ENCODE measurements at regions not wholly inside any gene's neighbourhood (a gene's known extent, or its start where the extent isn't known, plus 50 kb on each side); places are given as distances from the start of the nearest gene placed in this dataset.

- H3K27ac ChIP-seq (ENCODE audit: low read length, poor library complexity, severe bottlenecking), result no peak overlapping the region
- H3K4ac ChIP-seq (ENCODE audit: low read depth in 1 of 2, low read length in 2 of 2), result no peak overlapping the region
- no peak overlapping the region for H2BK12ac ChIP-seq (ENCODE audit: low read length in 2 of 2)
- H2AFZ ChIP-seq (ENCODE audit: low read depth, low read length), result no peak overlapping the region
- H3K79me1 ChIP-seq (replicated peaks; ENCODE audit: low read length, poor library complexity, severe bottlenecking), result no peaks in the 10 kb centered on the region
- no peak overlapping the region for H3K14ac ChIP-seq (ENCODE audit: low read length in 2 of 2)
- no peaks in the 10 kb centered on the region for H3K9me3 ChIP-seq (ENCODE audit: control insufficient read depth, low read length)
- no peak overlapping the region for H3K4me2 ChIP-seq (ENCODE audit: low read length, poor library complexity, severe bottlenecking)
- no peak overlapping the region for H3K4me3 ChIP-seq (ENCODE audit: insufficient read depth in 1 of 2, low read depth in 1 of 2, low read length in 2 of 2)
- H3K4me1 ChIP-seq (ENCODE audit: control insufficient read depth, insufficient read depth, low read depth, low read length), result no peaks in the 10 kb centered on the region
- H2BK120ac ChIP-seq (ENCODE audit: low read depth, low read length), result no peak overlapping the region
- H3K23ac ChIP-seq (ENCODE audit: low read length in 2 of 2), result no peak overlapping the region
- no peak overlapping the region for H3K9ac ChIP-seq (ENCODE audit: low read length)
- no peak overlapping the region for H4K91ac ChIP-seq (ENCODE audit: low read length)
- H2BK15ac ChIP-seq (ENCODE audit: low read depth, poor library complexity, severe bottlenecking), result no peak overlapping the region
- 80% methylated on average over 1 of the region's 3 CpGs for WGBS
- no peak overlapping the region for H4K8ac ChIP-seq (ENCODE audit: low read length)
- no peaks in the 10 kb centered on the region for H3K27me3 ChIP-seq (ENCODE audit: control insufficient read depth in 1 of 2, insufficient read depth in 1 of 2, low read length in 2 of 2)
- H3K36me3 ChIP-seq (ENCODE audit: control insufficient read depth in 1 of 2, insufficient read depth in 2 of 2, low read depth in 1 of 2, low read length in 2 of 2), result no peaks in the 10 kb centered on the region
- no peak overlapping the region for H2AK5ac ChIP-seq (ENCODE audit: low read length, severe bottlenecking)
- H2BK5ac ChIP-seq (ENCODE audit: low read depth, low read length, poor library complexity, severe bottlenecking), result no peak overlapping the region
- no peak for DNase-seq
- H3K18ac ChIP-seq (ENCODE audit: low read depth in 1 of 2, low read length in 2 of 2), result no peak overlapping the region
These were observed 817.9 kb upstream of the ADGRL2 start for GRCh38 chr1:80982831-80983230.

- 100% methylated on average over 2 of the region's 3 CpGs for WGBS
- Histone ChIP-seq H3K14ac (ENCODE audit: low read length in 2 of 2) (no peak overlapping the region), H3K23ac (ENCODE audit: low read length in 2 of 2) (no peak overlapping the region), H3K18ac (ENCODE audit: low read depth in 1 of 2, low read length in 2 of 2) (no peak overlapping the region), H2BK120ac (ENCODE audit: low read depth, low read length) (no peak overlapping the region), H3K79me1 (replicated peaks; ENCODE audit: low read length, poor library complexity, severe bottlenecking) (no peaks in the 10 kb centered on the region), H3K9me3 (ENCODE audit: control insufficient read depth, low read length) (no peaks in the 10 kb centered on the region), H2BK12ac (ENCODE audit: low read length in 2 of 2) (no peak overlapping the region), H3K27ac (ENCODE audit: low read length, poor library complexity, severe bottlenecking) (no peak overlapping the region), H3K4me2 (ENCODE audit: low read length, poor library complexity, severe bottlenecking) (no peak overlapping the region), H3K27me3 (ENCODE audit: control insufficient read depth in 1 of 2, insufficient read depth in 1 of 2, low read length in 2 of 2) (no peaks in the 10 kb centered on the region), H3K9ac (ENCODE audit: low read length) (no peak overlapping the region), H2BK5ac (ENCODE audit: low read depth, low read length, poor library complexity, severe bottlenecking) (no peak overlapping the region), H3K36me3 (ENCODE audit: control insufficient read depth in 1 of 2, insufficient read depth in 2 of 2, low read depth in 1 of 2, low read length in 2 of 2) (no peaks in the 10 kb centered on the region), H4K91ac (ENCODE audit: low read length) (no peak overlapping the region), H2AFZ (ENCODE audit: low read depth, low read length) (no peak overlapping the region), H4K8ac (ENCODE audit: low read length) (no peak overlapping the region), H3K4me3 (ENCODE audit: insufficient read depth in 1 of 2, low read depth in 1 of 2, low read length in 2 of 2) (no peak overlapping the region), H2AK5ac (ENCODE audit: low read length, severe bottlenecking) (no peak overlapping the region), H2BK15ac (ENCODE audit: low read depth, poor library complexity, severe bottlenecking) (no peak overlapping the region), H3K4me1 (ENCODE audit: control insufficient read depth, insufficient read depth, low read depth, low read length) (no peaks in the 10 kb centered on the region), H3K4ac (ENCODE audit: low read depth in 1 of 2, low read length in 2 of 2) (no peak overlapping the region)
- DNase-seq, result no peak
These were observed 827.6 kb upstream of the ADGRL2 start for GRCh38 chr1:80973101-80973500.

GRCh38 chr1:80966266-80966665, 834.5 kb upstream of the ADGRL2 start:
- Histone ChIP-seq H3K4ac (ENCODE audit: low read depth in 1 of 2, low read length in 2 of 2) (no peak overlapping the region), H3K9me3 (ENCODE audit: control insufficient read depth, low read length) (no peaks in the 10 kb centered on the region), H2BK120ac (ENCODE audit: low read depth, low read length) (no peak overlapping the region), H3K4me3 (ENCODE audit: insufficient read depth in 1 of 2, low read depth in 1 of 2, low read length in 2 of 2) (no peak overlapping the region), H3K18ac (ENCODE audit: low read depth in 1 of 2, low read length in 2 of 2) (no peak overlapping the region), H3K4me2 (ENCODE audit: low read length, poor library complexity, severe bottlenecking) (no peak overlapping the region), H3K27ac (ENCODE audit: low read length, poor library complexity, severe bottlenecking) (no peak overlapping the region), H2BK5ac (ENCODE audit: low read depth, low read length, poor library complexity, severe bottlenecking) (no peak overlapping the region), H2BK15ac (ENCODE audit: low read depth, poor library complexity, severe bottlenecking) (no peak overlapping the region), H3K4me1 (ENCODE audit: control insufficient read depth, insufficient read depth, low read depth, low read length) (peaks cover 6% of the 10 kb centered on the region), H3K9ac (ENCODE audit: low read length) (no peak overlapping the region), H3K23ac (ENCODE audit: low read length in 2 of 2) (no peak overlapping the region), H2AFZ (ENCODE audit: low read depth, low read length) (no peak overlapping the region), H3K27me3 (ENCODE audit: control insufficient read depth in 1 of 2, insufficient read depth in 1 of 2, low read length in 2 of 2) (no peaks in the 10 kb centered on the region), H2BK12ac (ENCODE audit: low read length in 2 of 2) (no peak overlapping the region), H4K8ac (ENCODE audit: low read length) (no peak overlapping the region), H3K36me3 (ENCODE audit: control insufficient read depth in 1 of 2, insufficient read depth in 2 of 2, low read depth in 1 of 2, low read length in 2 of 2) (no peaks in the 10 kb centered on the region), H2AK5ac (ENCODE audit: low read length, severe bottlenecking) (no peak overlapping the region), H4K91ac (ENCODE audit: low read length) (no peak overlapping the region), H3K14ac (ENCODE audit: low read length in 2 of 2) (no peak overlapping the region), H3K79me1 (replicated peaks; ENCODE audit: low read length, poor library complexity, severe bottlenecking) (no peaks in the 10 kb centered on the region)
- DNase-seq, result no peak
- no CpG with 5 or more reads among the region's 1 CpG for WGBS

- H3K36me3 ChIP-seq (ENCODE audit: control insufficient read depth in 1 of 2, insufficient read depth in 2 of 2, low read depth in 1 of 2, low read length in 2 of 2), result no peaks in the 10 kb centered on the region
- H3K4me2 ChIP-seq (ENCODE audit: low read length, poor library complexity, severe bottlenecking), result no peak overlapping the region
- peak overlapping the region; percentile 76 for H3K27ac ChIP-seq (ENCODE audit: low read length, poor library complexity, severe bottlenecking)
- H3K23ac ChIP-seq (ENCODE audit: low read length in 2 of 2), result no peak overlapping the region
- H2BK12ac ChIP-seq (ENCODE audit: low read length in 2 of 2), result no peak overlapping the region
- H3K9me3 ChIP-seq (ENCODE audit: control insufficient read depth, low read length), result no peaks in the 10 kb centered on the region
- no CpG with 5 or more reads among the region's 1 CpG for WGBS
- H2AFZ ChIP-seq (ENCODE audit: low read depth, low read length), result no peak overlapping the region
- H2BK15ac ChIP-seq (ENCODE audit: low read depth, poor library complexity, severe bottlenecking), result no peak overlapping the region
- no peak overlapping the region for H2BK5ac ChIP-seq (ENCODE audit: low read depth, low read length, poor library complexity, severe bottlenecking)
- H3K4me3 ChIP-seq (ENCODE audit: insufficient read depth in 1 of 2, low read depth in 1 of 2, low read length in 2 of 2), result no peak overlapping the region
- no peak overlapping the region for H3K9ac ChIP-seq (ENCODE audit: low read length)
- H3K27me3 ChIP-seq (ENCODE audit: control insufficient read depth in 1 of 2, insufficient read depth in 1 of 2, low read length in 2 of 2), result no peaks in the 10 kb centered on the region
- H3K4me1 ChIP-seq (ENCODE audit: control insufficient read depth, insufficient read depth, low read depth, low read length), result peaks cover 6% of the 10 kb centered on the region
- no peak overlapping the region for H3K18ac ChIP-seq (ENCODE audit: low read depth in 1 of 2, low read length in 2 of 2)
- H3K14ac ChIP-seq (ENCODE audit: low read length in 2 of 2), result no peak overlapping the region
- H3K4ac ChIP-seq (ENCODE audit: low read depth in 1 of 2, low read length in 2 of 2), result no peak overlapping the region
- no peak overlapping the region for H2BK120ac ChIP-seq (ENCODE audit: low read depth, low read length)
- no peak overlapping the region for H2AK5ac ChIP-seq (ENCODE audit: low read length, severe bottlenecking)
- DNase-seq, result no peak
- no peaks in the 10 kb centered on the region for H3K79me1 ChIP-seq (replicated peaks; ENCODE audit: low read length, poor library complexity, severe bottlenecking)
- no peak overlapping the region for H4K91ac ChIP-seq (ENCODE audit: low read length)
- H4K8ac ChIP-seq (ENCODE audit: low read length), result no peak overlapping the region
These were observed 838.2 kb upstream of the ADGRL2 start for GRCh38 chr1:80962564-80962963.

All from mesenchymal stem cell (in vitro differentiated cells and primary cell).